ENCODE measurements at regions not wholly inside any gene's neighbourhood (a gene's known extent, or its start where the extent isn't known, plus 50 kb on each side); places are given as distances from the start of the nearest gene placed in this dataset.
"Not testable (repeated sequence)": the region's sequence is repeated elsewhere in the genome, so short reads cannot be mapped to it uniquely, and the experiment has no call there.

DNA sequence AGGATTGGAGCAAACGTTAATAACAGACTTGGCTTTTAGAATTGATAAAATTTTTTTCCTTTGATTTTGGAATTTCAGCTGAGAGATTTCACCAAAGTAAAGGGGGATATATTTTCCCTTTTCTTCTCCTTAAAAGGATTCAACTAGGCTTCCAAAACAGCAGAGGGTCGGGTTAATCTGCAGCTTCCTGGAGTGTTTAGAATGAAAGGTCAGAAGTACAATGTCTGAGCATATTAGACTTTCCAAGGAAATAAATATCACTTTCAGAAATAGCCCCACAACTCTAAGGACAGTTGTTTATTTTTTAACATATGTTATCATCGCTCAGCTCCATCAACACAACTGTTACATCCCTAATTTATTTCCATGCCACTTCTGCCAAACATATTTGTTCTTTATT lies 1532.9 kb upstream of the RAG2 start:
- Histone ChIP-seq H3K36me3 (no peaks in the 10 kb centered on the region), H3K9me3 (no peaks in the 10 kb centered on the region), H3K27me3 (no peaks in the 10 kb centered on the region), H3K4me3 (no peak overlapping the region)
- DNase-seq, result no peak

DNA sequence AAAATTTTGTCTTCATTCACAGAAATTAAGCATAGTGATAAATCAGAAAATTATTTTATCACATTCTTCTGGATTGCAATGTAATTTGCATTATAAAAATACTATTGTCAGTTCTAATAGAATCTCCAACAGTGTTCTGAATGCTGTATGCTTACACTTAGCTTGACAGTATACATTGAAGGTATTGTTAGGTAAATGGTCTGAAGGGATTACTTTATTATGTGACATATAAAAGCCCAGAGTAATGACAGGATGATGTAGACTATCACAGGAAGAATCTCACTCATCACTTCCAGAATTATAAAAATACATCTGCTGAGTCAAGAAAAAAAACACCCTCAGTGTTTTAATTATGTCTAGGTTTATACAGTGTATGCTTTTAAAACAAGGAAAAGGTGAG lies 1532.5 kb upstream of the RAG2 start:
- Histone ChIP-seq H3K9me3 (no peaks in the 10 kb centered on the region), H3K36me3 (no peaks in the 10 kb centered on the region), H3K27me3 (no peaks in the 10 kb centered on the region), H3K4me3 (no peak overlapping the region)
- DNase-seq, result no peak

DNA sequence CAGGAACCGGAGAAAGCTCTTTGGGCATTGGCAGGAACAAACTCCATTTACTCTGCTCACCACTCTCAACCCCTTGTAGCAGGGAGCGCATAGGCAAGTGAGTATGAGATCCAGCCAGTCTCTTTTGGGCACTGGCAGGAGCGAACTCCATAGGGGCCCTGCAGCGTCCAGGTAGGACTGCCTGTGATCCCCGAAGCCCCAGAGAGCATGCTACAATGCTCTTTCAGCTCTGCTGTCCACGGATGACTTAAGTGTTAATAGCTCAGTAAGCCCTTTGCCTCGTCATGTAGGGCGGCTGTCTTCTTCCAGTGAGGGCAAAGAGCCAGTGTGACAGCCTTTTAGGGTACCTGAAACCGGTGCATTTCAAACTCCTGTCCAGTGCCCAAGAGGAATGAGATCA lies 1525.6 kb upstream of the RAG2 start:
- Histone ChIP-seq H3K27me3 (no peaks in the 10 kb centered on the region), H3K36me3 (no peaks in the 10 kb centered on the region), H3K4me3 (no peak overlapping the region), H3K9me3 (no peaks in the 10 kb centered on the region)
- no peak for DNase-seq

DNA sequence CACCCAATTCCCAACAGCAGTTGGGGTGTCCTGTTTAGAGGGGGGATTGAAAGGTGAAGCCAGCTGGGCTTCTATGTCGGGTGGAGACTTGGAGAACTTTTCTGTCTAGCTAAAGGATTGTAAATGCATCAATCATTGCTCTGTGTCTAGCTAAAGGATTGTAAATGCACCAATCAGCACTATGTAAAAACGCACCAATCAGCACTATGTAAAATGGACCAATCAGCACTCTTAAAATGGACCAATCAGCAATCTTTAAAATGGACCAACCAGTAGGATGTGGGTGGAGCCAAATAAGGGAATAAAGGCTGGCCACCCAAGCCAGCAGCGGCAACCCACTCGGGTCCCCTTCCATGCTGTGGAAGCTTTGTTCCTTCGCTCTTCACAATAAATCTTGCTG lies 1518.6 kb upstream of the RAG2 start:
- H3K9me3 ChIP-seq, H3K4me3 ChIP-seq, DNase-seq, H3K36me3 ChIP-seq, H3K27me3 ChIP-seq: not testable (repeated sequence)

DNA sequence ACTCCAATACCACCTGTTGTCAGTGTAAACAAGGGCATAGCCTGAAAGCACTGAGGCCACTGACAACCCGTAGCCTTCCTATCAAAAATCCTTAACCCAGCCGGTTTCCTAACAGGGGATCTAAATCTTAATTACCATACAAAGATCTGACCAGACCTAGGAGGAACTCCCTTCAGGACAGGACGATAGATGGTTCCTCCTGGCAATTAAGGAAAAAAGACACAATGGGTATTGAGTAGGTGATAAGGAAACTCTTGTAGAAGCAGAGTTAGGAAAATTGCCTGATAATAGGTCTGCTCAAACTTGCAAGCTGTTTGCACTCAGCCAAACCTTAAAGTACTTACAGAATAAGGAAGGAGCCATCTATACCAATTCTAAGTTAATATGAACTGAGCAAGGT lies 1517.3 kb upstream of the RAG2 start:
- H3K9me3 ChIP-seq, H3K4me3 ChIP-seq, H3K27me3 ChIP-seq, H3K36me3 ChIP-seq, DNase-seq: not testable (repeated sequence)

DNA sequence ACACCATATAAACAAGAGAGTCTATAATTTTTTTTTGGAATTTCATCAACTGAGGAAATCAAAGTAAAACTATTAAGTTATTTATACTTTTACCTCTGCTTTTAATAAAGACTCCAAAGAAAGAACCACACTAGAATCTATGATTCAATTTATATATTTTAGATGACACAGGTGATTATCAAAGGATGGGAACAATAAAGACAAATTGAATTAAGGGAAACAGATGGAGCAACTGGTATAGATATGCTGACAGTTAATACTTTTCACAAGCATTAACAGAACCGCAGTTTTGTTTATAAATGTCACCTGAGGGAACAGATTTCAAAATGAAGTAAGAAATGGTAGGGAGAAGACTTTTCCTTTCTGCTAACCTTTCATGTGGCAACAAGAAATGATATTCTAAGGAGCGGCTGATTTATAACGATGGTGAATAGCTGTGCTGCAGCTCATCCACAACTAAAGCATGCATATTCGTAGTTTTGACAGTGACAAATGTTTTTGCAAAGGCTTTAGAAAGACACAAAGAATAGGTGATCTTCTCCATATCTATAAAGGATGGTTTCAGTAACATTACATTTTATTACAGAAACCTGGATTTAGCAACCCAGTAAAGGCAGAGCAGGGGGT lies 1502.9 kb upstream of the RAG2 start:
- H3K27me3 ChIP-seq, result no peaks in the 10 kb centered on the region
- no peak for DNase-seq
- H3K4me3 ChIP-seq, result no peak overlapping the region
- no peaks in the 10 kb centered on the region for H3K36me3 ChIP-seq
- H3K9me3 ChIP-seq, result no peaks in the 10 kb centered on the region

DNA sequence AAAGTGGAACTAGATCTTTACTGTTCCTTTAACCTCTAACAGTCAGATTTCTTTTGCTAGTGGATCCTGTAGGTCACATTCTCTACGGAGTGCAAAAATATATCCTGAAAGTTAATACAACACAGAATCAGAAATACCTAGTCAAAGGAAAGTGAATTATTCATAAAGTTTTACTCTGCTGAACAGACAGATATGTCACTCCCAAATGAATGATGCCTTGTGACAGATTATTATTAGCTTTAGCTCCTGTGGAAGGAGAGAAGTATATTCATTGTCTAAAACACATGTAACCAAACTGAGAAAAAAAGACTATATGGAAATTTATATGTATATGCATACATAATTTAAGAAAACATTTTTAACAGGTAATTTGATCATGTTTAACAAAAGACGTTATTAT lies 1497.2 kb upstream of the RAG2 start:
- no peak for DNase-seq
- no peak overlapping the region for H3K4me3 ChIP-seq
- no peaks in the 10 kb centered on the region for H3K27me3 ChIP-seq
- peaks cover 3% of the 10 kb centered on the region; the same call in 1 of the 2 replicates for H3K9me3 ChIP-seq
- no peaks in the 10 kb centered on the region for H3K36me3 ChIP-seq

DNA sequence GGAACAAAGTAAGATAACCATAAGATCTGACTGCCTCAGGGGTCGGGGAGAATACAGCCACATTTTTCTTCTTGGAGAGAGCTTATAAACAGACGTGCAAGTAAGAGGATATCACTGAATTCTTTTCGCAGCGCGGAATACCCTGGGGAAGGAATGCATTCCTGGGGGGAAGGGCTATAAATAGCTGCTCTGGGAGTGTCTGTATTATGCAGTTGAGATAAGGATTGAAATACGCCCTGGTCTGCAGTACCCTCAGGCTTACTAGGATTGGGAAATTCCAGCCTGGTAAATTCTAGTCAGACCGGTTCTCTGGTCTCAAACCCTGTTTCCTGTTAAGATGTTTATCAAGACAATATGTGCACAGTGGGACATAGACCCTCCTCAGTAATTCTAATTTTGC lies 1491.7 kb upstream of the RAG2 start:
- Histone ChIP-seq H3K4me3 (no peak overlapping the region), H3K9me3 (peaks cover 17% of the 10 kb centered on the region), H3K36me3 (no peaks in the 10 kb centered on the region), H3K27me3 (no peaks in the 10 kb centered on the region)
- no peak for DNase-seq

DNA sequence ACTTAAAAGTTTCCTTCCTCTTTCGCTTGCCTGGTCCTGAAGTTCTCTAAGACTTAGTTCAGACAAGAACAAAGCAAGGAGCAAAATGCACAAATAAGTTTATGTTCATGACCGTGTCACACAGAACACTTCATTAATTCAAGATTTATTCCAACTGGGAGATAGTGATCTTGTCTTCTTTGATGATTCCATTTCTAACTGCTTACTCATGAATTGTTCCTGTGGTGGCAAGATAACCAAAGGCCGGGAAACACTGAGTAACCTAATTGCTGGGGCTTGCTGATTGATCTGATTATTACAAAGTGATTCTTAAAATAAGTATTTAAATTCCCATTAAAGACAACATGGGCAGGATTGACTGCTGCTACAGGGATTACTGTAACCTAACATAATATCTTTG lies 1462.9 kb upstream of the RAG2 start:
- H3K4me3 ChIP-seq, result no peak overlapping the region
- no peak for DNase-seq
- no peaks in the 10 kb centered on the region for H3K36me3 ChIP-seq
- no peaks in the 10 kb centered on the region for H3K27me3 ChIP-seq
- peaks cover 9% of the 10 kb centered on the region for H3K9me3 ChIP-seq

DNA sequence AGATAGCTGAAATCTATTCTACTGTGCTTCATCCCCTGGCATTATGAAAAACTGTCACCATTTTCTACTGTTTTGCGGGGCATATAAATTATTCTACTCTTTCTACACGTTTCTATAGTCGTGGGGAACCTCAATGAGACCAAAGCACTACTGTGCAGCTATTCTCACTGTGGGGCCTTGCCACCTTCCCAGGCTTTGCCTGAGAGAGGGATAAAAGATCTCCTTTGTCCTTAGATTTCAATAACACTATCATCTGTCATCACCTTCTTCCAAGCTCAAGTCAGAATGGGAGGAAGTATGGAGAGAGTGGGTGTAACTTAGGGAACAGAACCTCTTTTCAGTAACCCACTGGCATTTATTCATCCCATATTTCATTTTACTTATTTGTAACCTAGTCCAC lies 1462.1 kb upstream of the RAG2 start:
- Histone ChIP-seq H3K27me3 (no peaks in the 10 kb centered on the region), H3K36me3 (no peaks in the 10 kb centered on the region), H3K4me3 (no peak overlapping the region), H3K9me3 (peaks cover 9% of the 10 kb centered on the region)
- DNase-seq, result no peak

DNA sequence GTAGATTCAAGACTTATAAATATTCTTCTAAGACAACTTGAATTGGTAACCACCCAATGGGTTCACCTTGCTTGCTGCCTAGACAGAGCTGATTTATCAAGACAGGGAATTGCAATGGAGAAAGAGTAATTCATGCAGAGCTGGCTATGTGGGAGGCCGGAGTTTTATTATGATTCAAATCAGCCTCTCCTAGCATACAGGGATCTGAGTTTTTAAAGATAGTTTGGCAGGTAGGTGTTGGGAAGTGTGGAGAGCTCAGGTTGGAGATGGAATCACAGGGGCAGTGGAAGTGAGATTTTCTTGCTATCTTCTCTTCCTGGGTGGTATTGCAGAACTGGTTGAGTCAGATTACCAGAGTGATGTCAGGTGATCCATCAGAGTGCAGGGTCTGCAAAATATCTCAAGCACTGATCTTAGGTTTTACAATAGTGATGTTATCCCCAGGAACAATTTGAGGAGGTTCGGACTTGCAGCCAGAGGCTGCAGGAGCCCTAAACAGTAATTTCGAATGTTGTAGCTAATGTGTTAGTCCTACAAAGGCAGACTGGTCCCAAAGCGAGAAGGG lies 1448.6 kb upstream of the RAG2 start:
- Histone ChIP-seq H3K4me3 (no peak overlapping the region), H3K36me3 (no peaks in the 10 kb centered on the region), H3K27me3 (no peaks in the 10 kb centered on the region), H3K9me3 (no peaks in the 10 kb centered on the region)
- no peak for DNase-seq

DNA sequence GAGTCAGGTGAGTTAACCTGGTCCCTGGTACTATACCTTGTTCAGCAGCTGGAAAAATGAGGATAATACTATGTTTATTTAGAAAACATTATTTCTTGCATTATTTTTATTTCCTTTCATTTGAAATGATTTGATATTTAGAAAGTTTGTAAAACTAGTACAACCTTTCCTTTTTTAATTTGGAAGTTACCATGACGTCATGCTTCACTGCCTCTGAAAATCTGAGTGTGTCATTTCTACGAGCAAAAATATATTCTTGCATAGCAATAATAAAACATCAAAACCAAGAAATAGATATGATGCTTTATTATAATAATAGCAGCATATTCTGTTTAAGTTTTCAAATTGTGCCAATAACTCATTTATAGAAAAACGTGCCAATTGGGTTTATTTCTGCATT lies 1445.0 kb upstream of the RAG2 start:
- Histone ChIP-seq H3K27me3 (no peaks in the 10 kb centered on the region), H3K4me3 (no peak overlapping the region), H3K36me3 (no peaks in the 10 kb centered on the region), H3K9me3 (no peaks in the 10 kb centered on the region)
- no peak for DNase-seq

DNA sequence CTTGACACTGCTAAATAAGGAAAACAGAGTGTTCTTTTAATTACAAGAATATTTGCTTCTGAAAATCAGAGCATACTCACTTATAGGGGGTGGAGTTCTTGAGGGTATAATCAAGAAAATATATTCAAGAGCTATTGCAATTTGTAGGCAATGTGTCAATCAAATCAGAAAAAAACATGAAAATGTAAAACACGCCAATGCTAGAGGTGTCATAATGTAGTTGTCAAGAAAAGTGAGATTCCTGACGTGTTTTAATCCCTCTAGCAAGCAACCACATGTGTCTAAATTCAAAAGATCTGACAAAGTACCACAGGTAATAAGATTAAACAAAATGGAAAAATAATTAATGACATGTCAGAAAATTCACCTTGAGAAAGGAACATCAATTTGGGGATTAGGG lies 1440.7 kb upstream of the RAG2 start:
- DNase-seq, result no peak
- Histone ChIP-seq H3K36me3 (no peaks in the 10 kb centered on the region), H3K4me3 (no peak overlapping the region), H3K9me3 (no peaks in the 10 kb centered on the region), H3K27me3 (no peaks in the 10 kb centered on the region)

DNA sequence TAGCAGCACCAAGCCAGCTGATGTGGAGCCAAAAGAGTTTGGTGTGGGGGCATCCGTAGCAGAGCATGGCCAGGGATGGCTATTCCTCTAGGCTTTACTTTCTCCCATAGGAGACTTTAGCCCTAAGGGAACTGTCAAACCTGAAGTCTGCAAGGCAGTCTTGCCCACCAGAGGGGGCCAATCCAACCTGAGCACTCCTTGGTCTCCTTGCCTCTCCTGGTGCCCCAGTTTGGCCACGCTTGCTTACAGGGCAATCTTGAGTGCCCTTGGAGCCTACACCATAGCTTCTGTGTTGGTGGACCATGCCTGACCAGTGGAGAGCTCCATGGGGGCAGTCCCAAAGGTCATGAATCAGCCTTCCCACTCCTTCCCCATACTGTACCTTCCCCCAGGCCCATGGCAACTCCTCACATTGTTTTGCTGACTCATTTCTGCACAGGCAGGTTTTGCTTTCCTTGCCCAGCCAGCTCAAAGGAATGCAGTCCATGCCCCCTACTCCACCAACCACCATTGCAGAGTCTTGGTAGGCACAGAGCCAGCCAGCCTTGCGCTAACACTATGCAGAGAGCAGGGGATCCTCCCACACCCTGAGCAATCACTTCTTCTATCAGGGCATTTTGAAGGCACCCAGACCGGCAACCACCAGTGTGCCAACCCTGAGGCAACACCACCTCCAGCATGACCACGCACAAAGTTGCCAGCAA lies 1421.2 kb upstream of the RAG2 start:
- DNase-seq, result peak; percentile 56
- no peak overlapping the region for H3K4me3 ChIP-seq
- peaks cover 28% of the 10 kb centered on the region for H3K9me3 ChIP-seq
- no peaks in the 10 kb centered on the region for H3K36me3 ChIP-seq
- no peaks in the 10 kb centered on the region for H3K27me3 ChIP-seq

DNA sequence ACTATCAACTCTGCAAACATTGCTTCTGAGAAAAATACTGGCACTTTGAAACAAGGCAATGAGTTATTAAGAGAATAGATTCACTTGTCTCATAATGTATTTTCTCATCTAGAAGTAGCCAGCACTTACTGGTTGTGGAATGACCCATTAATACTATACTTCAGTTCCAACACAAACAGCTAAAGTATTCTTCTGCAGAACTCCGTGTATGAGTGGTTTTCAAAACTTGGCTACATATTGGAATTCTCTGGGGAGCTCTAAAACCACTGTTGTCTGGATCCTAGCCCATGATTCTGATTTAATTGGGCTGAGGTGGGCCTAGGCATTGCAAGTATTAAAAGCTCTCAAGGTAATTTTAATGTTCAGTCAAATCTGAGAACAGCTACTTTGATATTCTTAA lies 1416.4 kb upstream of the RAG2 start:
- Histone ChIP-seq H3K27me3 (no peaks in the 10 kb centered on the region), H3K4me3 (no peak overlapping the region), H3K9me3 (peaks cover 4% of the 10 kb centered on the region; the same call in 1 of the 2 replicates), H3K36me3 (no peaks in the 10 kb centered on the region)
- peak; percentile 30 for DNase-seq

DNA sequence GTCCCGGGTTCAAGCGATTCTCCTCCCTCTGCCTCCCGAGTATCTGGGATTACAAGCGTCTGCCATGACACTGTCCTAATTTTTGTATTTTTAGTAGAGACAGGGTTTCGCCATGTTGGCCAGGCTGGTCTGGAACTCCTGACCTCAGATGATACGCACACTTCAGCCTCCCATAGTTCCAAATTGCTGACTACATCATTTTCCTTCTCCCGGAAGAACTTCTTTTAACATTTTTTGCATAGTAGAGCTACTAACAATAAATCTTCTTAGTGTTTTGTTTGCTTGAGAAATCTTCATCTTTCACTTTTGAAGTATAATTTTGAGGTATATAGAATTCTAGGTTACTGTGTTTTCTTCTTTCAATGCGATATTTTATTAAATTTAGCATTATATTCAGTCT lies 1415.1 kb upstream of the RAG2 start:
- Histone ChIP-seq H3K4me3 (no peak overlapping the region), H3K36me3 (no peaks in the 10 kb centered on the region), H3K9me3 (peaks cover 4% of the 10 kb centered on the region; the same call in 1 of the 2 replicates), H3K27me3 (no peaks in the 10 kb centered on the region)
- DNase-seq, result no peak

DNA sequence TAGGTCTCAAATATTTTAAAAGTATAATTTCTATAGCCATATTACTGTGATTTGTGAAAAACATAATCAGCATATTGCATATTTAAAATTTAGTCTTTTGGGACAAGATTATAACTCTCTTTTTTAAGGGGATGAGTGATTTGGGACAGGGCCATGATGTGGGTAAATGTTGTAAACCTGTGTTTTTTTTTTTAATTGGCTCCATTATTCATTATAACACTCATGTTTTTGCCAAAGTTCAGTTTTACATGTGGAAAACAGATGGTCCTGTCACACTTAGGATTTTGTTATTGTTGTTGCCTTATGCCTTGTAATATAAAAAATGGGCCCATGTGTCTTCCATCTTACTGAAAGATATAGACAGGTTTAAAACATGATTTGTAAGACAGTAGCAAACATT lies 1413.5 kb upstream of the RAG2 start:
- no peak overlapping the region for H3K4me3 ChIP-seq
- no peaks in the 10 kb centered on the region for H3K36me3 ChIP-seq
- H3K9me3 ChIP-seq, result peaks cover 4% of the 10 kb centered on the region; the same call in 1 of the 2 replicates
- DNase-seq, result no peak
- H3K27me3 ChIP-seq, result no peaks in the 10 kb centered on the region

DNA sequence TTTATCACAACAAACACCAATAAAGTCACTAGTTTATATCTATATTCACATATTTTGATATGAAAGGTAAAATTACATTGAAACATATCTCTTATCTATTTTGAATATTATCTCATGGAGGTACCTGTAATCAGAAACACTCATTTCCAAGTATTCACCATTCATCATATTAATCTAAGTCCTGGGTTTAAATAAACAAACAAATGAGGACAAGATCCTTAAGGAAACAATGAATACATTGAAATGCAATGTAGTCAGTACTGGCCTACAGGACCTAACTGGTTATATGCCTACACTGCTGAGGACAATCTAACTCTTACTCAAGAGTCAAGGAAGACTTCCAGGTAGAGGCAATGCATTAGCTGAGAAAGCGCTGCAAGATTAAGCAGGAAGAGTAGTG lies 1411.9 kb upstream of the RAG2 start:
- no peak overlapping the region for H3K4me3 ChIP-seq
- DNase-seq, result no peak
- no peaks in the 10 kb centered on the region for H3K27me3 ChIP-seq
- H3K9me3 ChIP-seq, result peaks cover 4% of the 10 kb centered on the region; the same call in 1 of the 2 replicates
- no peaks in the 10 kb centered on the region for H3K36me3 ChIP-seq
